HEK293T (cell line): ENCODE measurements at regions not wholly inside any gene's neighbourhood (a gene's known extent, or its start where the extent isn't known, plus 50 kb on each side); places are given as distances from the start of the nearest gene placed in this dataset.

Experiments used
- CTCF ChIA-PET: fragments of 350-600 bp; formaldehyde crosslinking; extraction: SDS; loops from one replicate; lab custom pipeline; 2021; ENCODE audit warnings: antibody characterized with exemption, inconsistent platforms; lab: Yijun Ruan, JAX
- POLR2A ChIA-PET: fragments of 350-600 bp; formaldehyde crosslinking; extraction: SDS; loops from one replicate; lab custom pipeline; 2020; ENCODE audit warnings: antibody characterized with exemption, inconsistent platforms; lab: Yijun Ruan, JAX
- DNase-seq: peaks from one replicate; pipeline ENCODE4 v3.0.0; 2012; ENCODE audit warnings: mixed read lengths; ENCODE audit errors: extremely low spot score
- ARNT ChIP-seq: fragments of 450-650 bp; IDR thresholded peaks from 2 replicates; pipeline ENCODE4 v1.6.1; 2017; ENCODE audit warnings: mild to moderate bottlenecking
- BHLHE40 ChIP-seq: fragments of 450-650 bp; IDR thresholded peaks from 2 replicates; pipeline ENCODE4 v1.6.1; 2016; ENCODE audit warnings: mild to moderate bottlenecking, moderate library complexity, borderline replicate concordance
- CTBP1 ChIP-seq: fragments of 450-650 bp; IDR thresholded peaks from 2 replicates; pipeline ENCODE4 v1.6.1; 2016; ENCODE audit warnings: borderline replicate concordance
- ELF4 ChIP-seq: fragments of 450-650 bp; IDR thresholded peaks from 2 replicates; pipeline ENCODE4 v1.6.1; 2017; ENCODE audit warnings: antibody characterized with exemption
- FOXA1 ChIP-seq: fragments of 450-650 bp; IDR thresholded peaks from 2 replicates; pipeline ENCODE4 v1.6.1; 2016; ENCODE audit warnings: mild to moderate bottlenecking
- FOXK2 ChIP-seq: fragments of 450-650 bp; IDR thresholded peaks from 2 replicates; pipeline ENCODE4 v1.6.1; 2016; ENCODE audit warnings: mild to moderate bottlenecking
- FOXM1 ChIP-seq: fragments of 450-650 bp; IDR thresholded peaks from 2 replicates; pipeline ENCODE4 v1.6.1; 2017; ENCODE audit warnings: mild to moderate bottlenecking, borderline replicate concordance
- HDGF ChIP-seq: fragments of 450-650 bp; IDR thresholded peaks from 2 replicates; pipeline ENCODE4 v1.6.1; 2017; ENCODE audit warnings: antibody characterized with exemption, borderline replicate concordance
- L3MBTL2 ChIP-seq: fragments of 450-650 bp; conservative IDR thresholded peaks from 2 replicates; pipeline ENCODE4 v1.6.1; 2016; ENCODE audit warnings: mild to moderate bottlenecking
- LEF1 ChIP-seq: fragments of 450-650 bp; IDR thresholded peaks from 2 replicates; pipeline ENCODE4 v1.6.1; 2017; ENCODE audit warnings: mild to moderate bottlenecking, borderline replicate concordance
- NFRKB ChIP-seq: fragments of 450-650 bp; IDR thresholded peaks from 2 replicates; pipeline ENCODE4 v1.6.1; 2016; ENCODE audit warnings: mild to moderate bottlenecking, moderate library complexity
- PKNOX1 ChIP-seq: fragments of 450-650 bp; IDR thresholded peaks from 2 replicates; pipeline ENCODE4 v1.6.1; 2016
- SP1 ChIP-seq: fragments of 450-650 bp; IDR thresholded peaks from 2 replicates; pipeline ENCODE4 v1.6.1; 2017
- SUZ12 ChIP-seq: fragments of 450-650 bp; IDR thresholded peaks from 2 replicates; pipeline ENCODE4 v1.6.1; 2016; ENCODE audit warnings: mild to moderate bottlenecking
- TARDBP ChIP-seq: fragments of 450-650 bp; IDR thresholded peaks from 2 replicates; pipeline ENCODE4 v1.6.1; 2016
- ZNF384 ChIP-seq: fragments of 450-650 bp; IDR thresholded peaks from 2 replicates; pipeline ENCODE4 v1.6.1; 2016

- TF ChIP-seq SP1 (no peak), TARDBP (no peak), ELF4 (no peak), HDGF (no peak), FOXM1 (no peak), CTBP1 (no peak), ZNF384 (no peak), NFRKB (no peak)
- no peak for DNase-seq
- ChIA-PET POLR2A (no interaction called here), CTCF (no interaction called here)
These were observed 219.2 kb upstream of the KLF4 start for GRCh38 chr9:107708791-107709190.

- CTCF ChIA-PET, result no interaction called here
- POLR2A ChIA-PET, result no interaction called here
- DNase-seq, result no peak
- TF ChIP-seq ELF4 (no peak), ZNF384 (no peak), PKNOX1 (no peak), FOXK2 (no peak), FOXM1 (no peak), SP1 (no peak), HDGF (no peak), ARNT (no peak), NFRKB (no peak), TARDBP (no peak), CTBP1 (no peak), L3MBTL2 (no peak), LEF1 (no peak), BHLHE40 (no peak)
These were observed 218.4 kb upstream of the KLF4 start for GRCh38 chr9:107707915-107708441.

GRCh38 chr9:107707428-107707837, 217.9 kb upstream of the KLF4 start:
- ChIA-PET CTCF (no interaction called here), POLR2A (no interaction called here)
- no peak for DNase-seq
- no peak for TF ChIP-seq SUZ12
- no peak for TF ChIP-seq PKNOX1
- TF ChIP-seq LEF1, result no peak
- no peak for TF ChIP-seq CTBP1
- TF ChIP-seq BHLHE40, result no peak
- no peak for TF ChIP-seq HDGF
- no peak for TF ChIP-seq TARDBP
- TF ChIP-seq FOXM1, result no peak
- no peak for TF ChIP-seq ZNF384
- TF ChIP-seq L3MBTL2, result no peak
- TF ChIP-seq ELF4, result no peak
- TF ChIP-seq FOXK2, result no peak
- no peak for TF ChIP-seq FOXA1
- TF ChIP-seq ARNT, result no peak
- no peak for TF ChIP-seq NFRKB
- TF ChIP-seq SP1, result no peak

- TF ChIP-seq SP1 (no peak), PKNOX1 (no peak), LEF1 (no peak), BHLHE40 (no peak), FOXK2 (no peak), NFRKB (no peak), FOXA1 (no peak), ZNF384 (no peak), CTBP1 (no peak), ELF4 (no peak), HDGF (no peak), SUZ12 (no peak), TARDBP (no peak)
- CTCF ChIA-PET, result no interaction called here
- POLR2A ChIA-PET, result no interaction called here
- DNase-seq, result no peak
These were observed 217.3 kb upstream of the KLF4 start for GRCh38 chr9:107706701-107707427.

GRCh38 chr9:107705521-107705920, 216.0 kb upstream of the KLF4 start:
- ChIA-PET POLR2A (no interaction called here), CTCF (no interaction called here)
- no peak for DNase-seq
- TF ChIP-seq ARNT (no peak), SP1 (no peak), CTBP1 (no peak), PKNOX1 (no peak), HDGF (no peak), ELF4 (no peak), NFRKB (no peak), BHLHE40 (no peak), FOXK2 (no peak), FOXA1 (no peak), LEF1 (no peak), SUZ12 (no peak), FOXM1 (no peak)

- no peak for DNase-seq
- ChIA-PET CTCF (no interaction called here), POLR2A (no interaction called here)
- TF ChIP-seq ELF4, result no peak
- no peak for TF ChIP-seq HDGF
- no peak for TF ChIP-seq BHLHE40
- no peak for TF ChIP-seq PKNOX1
- no peak for TF ChIP-seq ZNF384
- no peak for TF ChIP-seq TARDBP
- TF ChIP-seq FOXM1, result no peak
- TF ChIP-seq FOXK2, result no peak
- no peak for TF ChIP-seq LEF1
- TF ChIP-seq NFRKB, result no peak
- TF ChIP-seq ARNT, result no peak
- TF ChIP-seq SP1, result no peak
- TF ChIP-seq SUZ12, result no peak
- TF ChIP-seq CTBP1, result no peak
- no peak for TF ChIP-seq L3MBTL2
- TF ChIP-seq FOXA1, result no peak
These were observed 215.2 kb upstream of the KLF4 start for GRCh38 chr9:107704774-107705173.
